IMR-90 (cell line): ENCODE measurements at regions not wholly inside any gene's neighbourhood (a gene's known extent, or its start where the extent isn't known, plus 50 kb on each side); places are given as distances from the start of the nearest gene placed in this dataset.

Experiments
- ATAC-seq: fragments of 200-7000 bp; cut with Tn5 transposase; 2 replicates; pipeline ENCODE4 v1.9.1; 2020; ENCODE audit warnings: low read depth, mild to moderate bottlenecking, moderate library complexity
- BruUV-seq: library from RNA; stranded (reverse); fragments of 400-500 nt; replicated peaks from 2 replicates; lab custom pipeline; 2021; lab: Mats Ljungman, UMichigan
- CTCF ChIA-PET: fragments of 300-600 bp; formaldehyde crosslinking; extraction: SDS; loops from one replicate; lab custom pipeline; 2021; ENCODE audit warnings: antibody characterized with exemption; lab: Yijun Ruan, JAX
- POLR2A ChIA-PET: fragments of 300-600 bp; sonication (Branson Sonifier 250); formaldehyde crosslinking; loops from one replicate; lab custom pipeline; 2022; ENCODE audit warnings: antibody characterized with exemption; ENCODE audit not compliant: unreplicated experiment; lab: Charles Lee
- DNase-seq: peaks from one replicate; pipeline ENCODE4 v3.0.0; 2013
- H2AFZ ChIP-seq: replicated peaks from 2 replicates; pipeline ENCODE3; 2013; ENCODE audit warnings: low read length, mild to moderate bottlenecking; ENCODE audit not compliant: poor library complexity
- H2AK5ac ChIP-seq: 2 replicates; pipeline ENCODE4 v1.6.1; 2013; ENCODE audit warnings: low read depth, low read length, inconsistent platforms
- H2AK9ac ChIP-seq: replicated peaks from 2 replicates; pipeline ENCODE3; 2013; ENCODE audit warnings: mild to moderate bottlenecking, low read depth, low read length, moderate library complexity; ENCODE audit not compliant: poor library complexity
- H2BK120ac ChIP-seq: 2 replicates; pipeline ENCODE4 v1.6.1; 2013; ENCODE audit warnings: low read depth, low read length, inconsistent platforms
- H2BK15ac ChIP-seq: 3 replicates; pipeline ENCODE4 v1.6.1; 2013; ENCODE audit warnings: low read depth, low read length, inconsistent platforms
- H2BK20ac ChIP-seq: 2 replicates; pipeline ENCODE4 v1.6.1; 2013; ENCODE audit warnings: low read depth, mild to moderate bottlenecking, inconsistent platforms, low read length, moderate library complexity
- H2BK5ac ChIP-seq: 2 replicates; pipeline ENCODE4 v1.6.1; 2013; ENCODE audit warnings: mild to moderate bottlenecking, low read depth, low read length, inconsistent platforms; ENCODE audit not compliant: poor library complexity, severe bottlenecking
- H3K14ac ChIP-seq: replicated peaks from 2 replicates; pipeline ENCODE4 v1.6.1; 2013; ENCODE audit warnings: low read depth, low read length, inconsistent platforms
- H3K18ac ChIP-seq: 2 replicates; pipeline ENCODE4 v1.6.1; 2013; ENCODE audit warnings: low read depth, low read length, control low read depth
- H3K23ac ChIP-seq: 2 replicates; pipeline ENCODE4 v1.6.1; 2013; ENCODE audit warnings: low read depth, low read length, inconsistent platforms
- H3K27ac ChIP-seq: 2 replicates; pipeline ENCODE4 v1.5.1; 2013; ENCODE audit warnings: mild to moderate bottlenecking, control low read depth, low read length; ENCODE audit not compliant: insufficient read depth
- H3K27me3 ChIP-seq: 2 replicates; pipeline ENCODE4 v1.6.1; 2013; ENCODE audit warnings: low read length; ENCODE audit not compliant: control insufficient read depth, insufficient read depth
- H3K36me3 ChIP-seq: 2 replicates; pipeline ENCODE4 v1.6.1; 2013; ENCODE audit warnings: low read length, mixed read lengths; ENCODE audit not compliant: control insufficient read depth, insufficient read depth
- H3K4ac ChIP-seq: 2 replicates; pipeline ENCODE4 v1.6.1; 2013; ENCODE audit warnings: low read depth, low read length, inconsistent platforms
- H3K4me1 ChIP-seq: 2 replicates; pipeline ENCODE4 v1.6.1; 2013; ENCODE audit warnings: low read length, mixed read lengths; ENCODE audit not compliant: control insufficient read depth, insufficient read depth
- H3K4me2 ChIP-seq: 2 replicates; pipeline ENCODE4 v1.6.1; 2013; ENCODE audit warnings: low read depth, mild to moderate bottlenecking, control low read depth, low read length, moderate library complexity
- H3K4me3 ChIP-seq: 2 replicates; pipeline ENCODE4 v1.5.1; 2013; ENCODE audit warnings: low read depth, mild to moderate bottlenecking, control low read depth, low read length, moderate library complexity; ENCODE audit not compliant: insufficient read depth
- H3K56ac ChIP-seq: 2 replicates; pipeline ENCODE4 v1.6.1; 2013; ENCODE audit warnings: low read length, inconsistent platforms; ENCODE audit not compliant: insufficient read depth; ENCODE audit errors: extremely low read depth
- H3K79me1 ChIP-seq, 2 experiments: 2 replicates each; pipeline ENCODE4 v1.6.1; 2013; ENCODE audit warnings: low read length in 2 of 2, inconsistent platforms in 1 of 2, low read depth in 1 of 2
- H3K9ac ChIP-seq: 2 replicates; pipeline ENCODE4 v1.6.1; 2013; ENCODE audit warnings: low read depth, low read length, control low read depth
- H3K9me1 ChIP-seq: 2 replicates; pipeline ENCODE4 v1.6.1; 2013; ENCODE audit warnings: low read length, inconsistent platforms; ENCODE audit not compliant: insufficient read depth
- H3K9me3 ChIP-seq: 2 replicates; pipeline ENCODE4 v1.6.1; 2013; ENCODE audit warnings: low read length; ENCODE audit not compliant: control insufficient read depth, insufficient read depth
- H4K20me1 ChIP-seq: 2 replicates; pipeline ENCODE4 v1.6.1; 2013; ENCODE audit warnings: low read length, inconsistent platforms; ENCODE audit not compliant: insufficient read depth
- H4K5ac ChIP-seq: 2 replicates; pipeline ENCODE4 v1.6.1; 2013; ENCODE audit warnings: mild to moderate bottlenecking, low read depth, low read length, control low read depth
- H4K8ac ChIP-seq, 2 experiments: 2 replicates each; pipeline ENCODE4 v1.6.1; 2013; ENCODE audit warnings: low read depth in 2 of 2, low read length in 2 of 2, control low read depth in 1 of 2, inconsistent platforms in 1 of 2
- H4K91ac ChIP-seq: 2 replicates; pipeline ENCODE4 v1.6.1; 2013; ENCODE audit warnings: low read depth, low read length, inconsistent platforms; ENCODE audit not compliant: insufficient read depth
- BHLHE40 ChIP-seq: fragments of 150-350 bp; IDR thresholded peaks from 2 replicates; pipeline ENCODE4 v1.6.1; 2016; ENCODE audit warnings: mild to moderate bottlenecking, low read depth, low read length
- CEBPB ChIP-seq: IDR thresholded peaks from 2 replicates; pipeline ENCODE4 v1.6.1; 2012; ENCODE audit warnings: low read depth, low read length, improper control_type of control experiment
- FOS ChIP-seq: fragments of 150-350 bp; IDR thresholded peaks from 2 replicates; pipeline ENCODE4 v1.6.1; 2016; ENCODE audit warnings: low read depth, low read length
- MAFK ChIP-seq: IDR thresholded peaks from 2 replicates; pipeline ENCODE4 v1.6.1; 2012; ENCODE audit warnings: low read depth, low read length, improper control_type of control experiment
- MAZ ChIP-seq: IDR thresholded peaks from 2 replicates; pipeline ENCODE4 v1.6.1; 2012; ENCODE audit warnings: low read depth, mild to moderate bottlenecking, low read length, improper control_type of control experiment, moderate library complexity, borderline replicate concordance
- MXI1 ChIP-seq: IDR thresholded peaks from 2 replicates; pipeline ENCODE4 v1.6.1; 2012; ENCODE audit warnings: low read depth, mild to moderate bottlenecking, low read length, moderate library complexity, borderline replicate concordance
- NFE2L2 ChIP-seq: fragments of 150-350 bp; IDR thresholded peaks from 2 replicates; pipeline ENCODE4 v1.6.1; 2016; ENCODE audit warnings: low read depth, mild to moderate bottlenecking, low read length
- POLR2A ChIP-seq: IDR thresholded peaks from 2 replicates; pipeline ENCODE4 v1.6.1; 2012; ENCODE audit warnings: mild to moderate bottlenecking, low read depth, low read length
- RAD21 ChIP-seq: IDR thresholded peaks from 2 replicates; pipeline ENCODE4 v1.6.1; 2012; ENCODE audit warnings: low read length, improper control_type of control experiment
- RCOR1 ChIP-seq: IDR thresholded peaks from 2 replicates; pipeline ENCODE4 v1.6.1; 2012; ENCODE audit warnings: mild to moderate bottlenecking, low read length, improper control_type of control experiment; ENCODE audit not compliant: insufficient replicate concordance
- RFX5 ChIP-seq: IDR thresholded peaks from 2 replicates; pipeline ENCODE4 v1.8.0; 2012; ENCODE audit warnings: low read depth, mild to moderate bottlenecking, low read length, moderate library complexity
- SMC3 ChIP-seq: fragments of 150-350 bp; IDR thresholded peaks from 2 replicates; pipeline ENCODE4 v1.6.1; 2016; ENCODE audit warnings: low read depth, mild to moderate bottlenecking, antibody characterized with exemption, low read length, moderate library complexity
- dilution Hi-C: fragments of 300-500 bp; cut with HindIII; formaldehyde crosslinking; loops from one replicate; pipeline ENCODE4 v1.14.3; 2018; ENCODE audit warnings: low sequenced_read_pairs; ENCODE audit not compliant: unreplicated experiment
- in situ Hi-C: fragments of 300-500 bp; cut with MboI; formaldehyde crosslinking; loops from 3 replicates; pipeline ENCODE4 v1.14.3; 2019; ENCODE audit warnings: low sequenced_read_pairs, inconsistent platforms, mixed read lengths
- intact Hi-C: fragments of 100-400 bp; cut with micrococcal nuclease; formaldehyde crosslinking; loops from 2 replicates; pipeline ENCODE4 v1.10.0; 2022
- TF ChIP-seq, protein P1 (sequence below): conservative IDR thresholded peaks from 2 replicates; pipeline ENCODE4 v1.5.1; 2012; ENCODE audit warnings: mild to moderate bottlenecking, low read depth, low read length, improper control_type of control experiment
- TF ChIP-seq, protein P2 (sequence below): fragments of 150-350 bp; IDR thresholded peaks from 2 replicates; pipeline ENCODE4 v1.6.1; 2016; ENCODE audit warnings: low read depth, mild to moderate bottlenecking, low read length, moderate library complexity, borderline replicate concordance

DNA sequence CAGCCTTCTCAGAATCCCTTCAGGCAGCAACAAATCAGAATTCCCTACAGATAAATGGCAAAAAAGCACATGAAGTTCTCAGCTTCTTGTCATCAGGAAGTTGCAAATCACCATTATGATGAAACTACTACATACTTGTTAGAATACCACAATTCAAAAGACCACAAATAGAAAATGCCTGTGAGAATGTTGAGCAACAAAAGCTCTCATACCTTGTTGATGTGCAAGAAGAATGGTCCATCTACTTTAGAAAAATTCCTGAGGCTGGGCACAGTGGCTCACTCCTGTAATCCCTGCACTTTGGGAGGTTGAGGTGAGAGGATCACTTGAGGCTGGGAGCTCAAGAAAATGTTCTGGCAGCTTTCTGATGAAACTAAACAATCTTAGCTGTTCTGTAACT, 278.1 kb downstream of the ICE1 start:
- H3K9me1 ChIP-seq, result no peaks in the 10 kb centered on the region
- H4K5ac ChIP-seq, result no peak overlapping the region
- dilution Hi-C loops (no loop called here), intact Hi-C loops (no loop called here), in situ Hi-C loops (no loop called here)
- H3K4me3 ChIP-seq, result no peak overlapping the region
- no peak overlapping the region for H4K91ac ChIP-seq
- H2AK5ac ChIP-seq, result no peak overlapping the region
- CTCF ChIA-PET, result no interaction called here
- H3K36me3 ChIP-seq, result no peaks in the 10 kb centered on the region
- H2BK15ac ChIP-seq, result no peak overlapping the region
- H3K9me3 ChIP-seq, result peaks cover 5% of the 10 kb centered on the region
- POLR2A ChIA-PET, result no interaction called here
- H3K18ac ChIP-seq, result no peak overlapping the region
- H3K14ac ChIP-seq, result no peak overlapping the region
- H2BK5ac ChIP-seq, result no peak overlapping the region
- H3K23ac ChIP-seq, result no peak overlapping the region
- H2BK20ac ChIP-seq, result no peak overlapping the region
- no peaks in the 10 kb centered on the region for H3K4me1 ChIP-seq
- H3K79me1 ChIP-seq, result no peaks in the 10 kb centered on the region
- no peak overlapping the region for H3K4ac ChIP-seq
- BruUV-seq, result no TSS peak
- TF ChIP-seq FOS (no peak), SMC3 (no peak), MXI1 (no peak), MAZ (no peak), CEBPB (no peak), BHLHE40 (no peak), RAD21 (no peak), RFX5 (no peak), POLR2A (no peak), NFE2L2 (no peak), MAFK (no peak), RCOR1 (no peak)
- TF ChIP-seq, protein P1, sequence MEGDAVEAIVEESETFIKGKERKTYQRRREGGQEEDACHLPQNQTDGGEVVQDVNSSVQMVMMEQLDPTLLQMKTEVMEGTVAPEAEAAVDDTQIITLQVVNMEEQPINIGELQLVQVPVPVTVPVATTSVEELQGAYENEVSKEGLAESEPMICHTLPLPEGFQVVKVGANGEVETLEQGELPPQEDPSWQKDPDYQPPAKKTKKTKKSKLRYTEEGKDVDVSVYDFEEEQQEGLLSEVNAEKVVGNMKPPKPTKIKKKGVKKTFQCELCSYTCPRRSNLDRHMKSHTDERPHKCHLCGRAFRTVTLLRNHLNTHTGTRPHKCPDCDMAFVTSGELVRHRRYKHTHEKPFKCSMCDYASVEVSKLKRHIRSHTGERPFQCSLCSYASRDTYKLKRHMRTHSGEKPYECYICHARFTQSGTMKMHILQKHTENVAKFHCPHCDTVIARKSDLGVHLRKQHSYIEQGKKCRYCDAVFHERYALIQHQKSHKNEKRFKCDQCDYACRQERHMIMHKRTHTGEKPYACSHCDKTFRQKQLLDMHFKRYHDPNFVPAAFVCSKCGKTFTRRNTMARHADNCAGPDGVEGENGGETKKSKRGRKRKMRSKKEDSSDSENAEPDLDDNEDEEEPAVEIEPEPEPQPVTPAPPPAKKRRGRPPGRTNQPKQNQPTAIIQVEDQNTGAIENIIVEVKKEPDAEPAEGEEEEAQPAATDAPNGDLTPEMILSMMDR, result no peak
- TF ChIP-seq, protein P2, sequence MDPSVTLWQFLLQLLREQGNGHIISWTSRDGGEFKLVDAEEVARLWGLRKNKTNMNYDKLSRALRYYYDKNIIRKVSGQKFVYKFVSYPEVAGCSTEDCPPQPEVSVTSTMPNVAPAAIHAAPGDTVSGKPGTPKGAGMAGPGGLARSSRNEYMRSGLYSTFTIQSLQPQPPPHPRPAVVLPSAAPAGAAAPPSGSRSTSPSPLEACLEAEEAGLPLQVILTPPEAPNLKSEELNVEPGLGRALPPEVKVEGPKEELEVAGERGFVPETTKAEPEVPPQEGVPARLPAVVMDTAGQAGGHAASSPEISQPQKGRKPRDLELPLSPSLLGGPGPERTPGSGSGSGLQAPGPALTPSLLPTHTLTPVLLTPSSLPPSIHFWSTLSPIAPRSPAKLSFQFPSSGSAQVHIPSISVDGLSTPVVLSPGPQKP, result no peak
- H2AK9ac ChIP-seq, result no peak overlapping the region
- ATAC-seq, result no peak
- no peak overlapping the region for H4K8ac ChIP-seq
- no peak overlapping the region for H3K4me2 ChIP-seq
- H3K27ac ChIP-seq, result no peak overlapping the region
- no peaks in the 10 kb centered on the region for H3K27me3 ChIP-seq
- H3K9ac ChIP-seq, result no peak overlapping the region
- H4K20me1 ChIP-seq, result no peaks in the 10 kb centered on the region
- H3K56ac ChIP-seq, result no peak overlapping the region
- no peak overlapping the region for H2BK120ac ChIP-seq
- no peak overlapping the region for H2AFZ ChIP-seq
- no peak for DNase-seq
